GM18867 (cell line): ENCODE measurements at regions not wholly inside any gene's neighbourhood (a gene's known extent, or its start where the extent isn't known, plus 50 kb on each side); places are given as distances from the start of the nearest gene placed in this dataset.

Experiments used
- ATAC-seq: cut with Tn5 transposase; IDR thresholded peaks from one replicate; pipeline ENCODE4 v1.9.1; 2021; ENCODE audit warnings: mild to moderate bottlenecking, moderate library complexity; ENCODE audit not compliant: unreplicated experiment

- no peak for ATAC-seq
Measured at GRCh38 chr1:221408117-221408803, 333.6 kb downstream of the DUSP10 start.

- ATAC-seq = no peak
Measured at GRCh38 chr1:221411283-221411682, 330.6 kb downstream of the DUSP10 start.

GRCh38 chr1:221414772-221415539 lies 326.9 kb downstream of the DUSP10 start:
- no peak for ATAC-seq

- ATAC-seq = no peak
Measured at GRCh38 chr1:221415651-221416050, 326.2 kb downstream of the DUSP10 start.

GRCh38 chr1:221416142-221416541 lies 325.7 kb downstream of the DUSP10 start:
- ATAC-seq = no peak

- ATAC-seq = no peak
Measured at GRCh38 chr1:221416723-221417122, 325.2 kb downstream of the DUSP10 start.

- no peak for ATAC-seq
Measured at GRCh38 chr1:221418346-221418745, 323.5 kb downstream of the DUSP10 start.

GRCh38 chr1:221419513-221420095 lies 322.3 kb downstream of the DUSP10 start:
- no peak for ATAC-seq

- no peak for ATAC-seq
Measured at GRCh38 chr1:221429264-221429663, 312.6 kb downstream of the DUSP10 start.

GRCh38 chr1:221430152-221430960 lies 311.5 kb downstream of the DUSP10 start:
- no peak for ATAC-seq

- no peak for ATAC-seq
Measured at GRCh38 chr1:221431068-221431651, 310.7 kb downstream of the DUSP10 start.

GRCh38 chr1:221431961-221432360 lies 309.9 kb downstream of the DUSP10 start:
- no peak for ATAC-seq

- ATAC-seq = peak; percentile 62
Measured at GRCh38 chr1:221435504-221435904, 306.4 kb downstream of the DUSP10 start.

GRCh38 chr1:221437171-221437570 lies 304.7 kb downstream of the DUSP10 start:
- ATAC-seq = no peak

GRCh38 chr1:221437926-221438325 lies 304.0 kb downstream of the DUSP10 start:
- no peak for ATAC-seq

GRCh38 chr1:221439008-221439746 lies 302.7 kb downstream of the DUSP10 start:
- peak; percentile 85 for ATAC-seq

GRCh38 chr1:221439747-221440501 lies 302.0 kb downstream of the DUSP10 start:
- ATAC-seq = no peak

- peak; percentile 46 for ATAC-seq
Measured at GRCh38 chr1:221440658-221441057, 301.2 kb downstream of the DUSP10 start.

- ATAC-seq = no peak
Measured at GRCh38 chr1:221442056-221442455, 299.8 kb downstream of the DUSP10 start.
